ENCODE measurements at regions not wholly inside any gene's neighbourhood (a gene's known extent, or its start where the extent isn't known, plus 50 kb on each side); places are given as distances from the start of the nearest gene placed in this dataset.

DNA sequence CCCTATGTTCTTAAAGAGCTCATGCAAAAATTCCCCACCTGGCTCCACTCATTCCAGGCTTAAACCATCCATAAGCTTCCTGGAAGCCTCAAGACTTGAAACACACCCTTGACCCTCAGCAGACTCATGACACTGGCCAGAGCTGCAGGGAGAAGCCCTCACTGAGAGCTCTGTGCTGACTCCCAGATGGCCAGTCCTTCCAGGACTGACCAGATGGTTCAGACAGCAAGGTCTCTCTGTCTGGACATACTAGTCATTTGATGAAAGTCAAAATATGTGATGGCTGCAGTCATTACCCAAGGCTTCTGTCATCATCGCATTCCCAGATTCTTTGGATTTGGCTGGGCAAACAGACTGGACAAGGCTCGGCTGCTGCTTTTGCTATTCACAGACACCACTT, 397.4 kb downstream of the FOXO1 start:
- H3K4me3 ChIP-seq, result no peak overlapping the region
- ChIA-PET RAD21 (ENCODE audit: unreplicated experiment) (no interaction called here), CTCF (no interaction called here), POLR2A (no interaction called here), SMC1A (ENCODE audit: uncharacterized antibody, unreplicated experiment) (no interaction called here)
- H3K9me3 ChIP-seq (replicated peaks; ENCODE audit: control insufficient read depth, insufficient read depth, low read length), result no peaks in the 10 kb centered on the region
- intact Hi-C loops (cut with micrococcal nuclease; ENCODE audit: unreplicated experiment) (no loop called here), in situ Hi-C loops (cut with MboI) (no loop called here)
- TF ChIP-seq CTCF (IDR thresholded peaks at IDR 0.05 in 2 of 3, conservative IDR thresholded peaks at IDR 0.05 in 1 of 3; ENCODE audit: control insufficient read depth in 2 of 3, extremely low read depth in 1 of 3, insufficient read depth in 1 of 3, low read depth in 3 of 3, low read length in 3 of 3) (no peak), E2F8 (IDR thresholded peaks at IDR 0.05; ENCODE audit: low read depth, partially characterized antibody) (no peak), TCF7 (IDR thresholded peaks at IDR 0.05; ENCODE audit: borderline replicate concordance) (no peak), PBX3 (IDR thresholded peaks at IDR 0.05; ENCODE audit: insufficient replicate concordance, low read depth, low read length) (no peak), MTA3 (IDR thresholded peaks at IDR 0.05; ENCODE audit: borderline replicate concordance, low read length) (no peak), YY1 (IDR thresholded peaks at IDR 0.05; ENCODE audit: low read depth, low read length) (no peak), SUPT20H (IDR thresholded peaks at IDR 0.05; ENCODE audit: borderline replicate concordance, control insufficient read depth, low read depth, low read length) (no peak), HDAC2 (IDR thresholded peaks at IDR 0.05) (no peak), TARDBP (IDR thresholded peaks at IDR 0.05; ENCODE audit: borderline replicate concordance) (no peak), TBL1XR1 (IDR thresholded peaks at IDR 0.05; ENCODE audit: low read depth, low read length) (no peak), RBBP5 (conservative IDR thresholded peaks at IDR 0.05) (no peak)
- TF ChIP-seq, protein P1, sequence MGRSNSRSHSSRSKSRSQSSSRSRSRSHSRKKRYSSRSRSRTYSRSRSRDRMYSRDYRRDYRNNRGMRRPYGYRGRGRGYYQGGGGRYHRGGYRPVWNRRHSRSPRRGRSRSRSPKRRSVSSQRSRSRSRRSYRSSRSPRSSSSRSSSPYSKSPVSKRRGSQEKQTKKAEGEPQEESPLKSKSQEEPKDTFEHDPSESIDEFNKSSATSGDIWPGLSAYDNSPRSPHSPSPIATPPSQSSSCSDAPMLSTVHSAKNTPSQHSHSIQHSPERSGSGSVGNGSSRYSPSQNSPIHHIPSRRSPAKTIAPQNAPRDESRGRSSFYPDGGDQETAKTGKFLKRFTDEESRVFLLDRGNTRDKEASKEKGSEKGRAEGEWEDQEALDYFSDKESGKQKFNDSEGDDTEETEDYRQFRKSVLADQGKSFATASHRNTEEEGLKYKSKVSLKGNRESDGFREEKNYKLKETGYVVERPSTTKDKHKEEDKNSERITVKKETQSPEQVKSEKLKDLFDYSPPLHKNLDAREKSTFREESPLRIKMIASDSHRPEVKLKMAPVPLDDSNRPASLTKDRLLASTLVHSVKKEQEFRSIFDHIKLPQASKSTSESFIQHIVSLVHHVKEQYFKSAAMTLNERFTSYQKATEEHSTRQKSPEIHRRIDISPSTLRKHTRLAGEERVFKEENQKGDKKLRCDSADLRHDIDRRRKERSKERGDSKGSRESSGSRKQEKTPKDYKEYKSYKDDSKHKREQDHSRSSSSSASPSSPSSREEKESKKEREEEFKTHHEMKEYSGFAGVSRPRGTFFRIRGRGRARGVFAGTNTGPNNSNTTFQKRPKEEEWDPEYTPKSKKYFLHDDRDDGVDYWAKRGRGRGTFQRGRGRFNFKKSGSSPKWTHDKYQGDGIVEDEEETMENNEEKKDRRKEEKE (IDR thresholded peaks at IDR 0.05), result no peak
- no peaks in the 10 kb centered on the region for H4K20me1 ChIP-seq (ENCODE audit: control insufficient read depth, insufficient read depth)
- ATAC-seq (no peak), FAIRE-seq (no peak), DNase-seq (ENCODE audit: low read depth, low spot score) (no peak)
- H3K9ac ChIP-seq (ENCODE audit: control insufficient read depth, insufficient read depth, low read length), result no peak overlapping the region
- WGBS (ENCODE audit: insufficient coverage, insufficient replicate concordance, low lambda C conversion rate, missing lambda C conversion rate), result 56% methylated on average over 2 of the region's 2 CpGs
- H3K4me1 ChIP-seq (ENCODE audit: control insufficient read depth, insufficient read depth, low read length), result no peaks in the 10 kb centered on the region
- no peak overlapping the region for H3K4me2 ChIP-seq (ENCODE audit: control insufficient read depth, insufficient read depth)
- H3K36me3 ChIP-seq (ENCODE audit: control insufficient read depth in 2 of 2, insufficient read depth in 2 of 2, low read length in 1 of 2), result no peaks in the 10 kb centered on the region
- peaks cover 0 to 3% of the 10 kb centered on the region in 2 experiments; a peak in 2 of 4 replicates for H3K27me3 ChIP-seq (replicated peaks in 1 of 2; ENCODE audit: control insufficient read depth in 2 of 2, insufficient read depth in 2 of 2, low read length in 1 of 2)
- no peak overlapping the region for H3K27ac ChIP-seq (ENCODE audit: control insufficient read depth, insufficient read depth)
- no TSS peak for BruUV-seq (replicated peaks)
- H3K79me2 ChIP-seq (ENCODE audit: control insufficient read depth, insufficient read depth, low read length), result no peaks in the 10 kb centered on the region
- H2AFZ ChIP-seq (ENCODE audit: control insufficient read depth, low read depth, low read length), result no peak overlapping the region
